ENCODE measurements at regions not wholly inside any gene's neighbourhood (a gene's known extent, or its start where the extent isn't known, plus 50 kb on each side); places are given as distances from the start of the nearest gene placed in this dataset.

DNA sequence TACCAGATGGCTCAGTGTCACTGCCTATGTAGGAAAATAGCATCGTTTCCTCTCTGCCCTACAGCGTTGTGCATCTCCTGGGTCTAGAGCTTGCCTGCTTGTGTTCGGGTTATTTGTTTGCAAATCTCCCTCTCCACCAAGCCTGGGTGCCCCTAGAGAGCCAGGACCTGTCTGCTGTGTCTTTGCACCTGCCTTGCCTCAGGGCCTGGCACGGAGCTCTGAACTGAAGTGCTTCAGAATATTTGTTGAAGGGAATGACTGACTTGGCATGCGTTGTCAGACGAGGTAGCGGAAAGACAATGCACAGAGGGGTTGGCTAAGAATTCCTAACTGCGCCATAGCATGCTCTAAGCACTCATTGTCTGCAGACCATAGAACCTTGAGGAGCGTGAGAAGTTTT lies 263.4 kb downstream of the FGF9 start:
- TF ChIP-seq EZH2 (IDR thresholded peaks at IDR 0.05; ENCODE audit: low read length) = no peak
- TF ChIP-seq, protein P1, sequence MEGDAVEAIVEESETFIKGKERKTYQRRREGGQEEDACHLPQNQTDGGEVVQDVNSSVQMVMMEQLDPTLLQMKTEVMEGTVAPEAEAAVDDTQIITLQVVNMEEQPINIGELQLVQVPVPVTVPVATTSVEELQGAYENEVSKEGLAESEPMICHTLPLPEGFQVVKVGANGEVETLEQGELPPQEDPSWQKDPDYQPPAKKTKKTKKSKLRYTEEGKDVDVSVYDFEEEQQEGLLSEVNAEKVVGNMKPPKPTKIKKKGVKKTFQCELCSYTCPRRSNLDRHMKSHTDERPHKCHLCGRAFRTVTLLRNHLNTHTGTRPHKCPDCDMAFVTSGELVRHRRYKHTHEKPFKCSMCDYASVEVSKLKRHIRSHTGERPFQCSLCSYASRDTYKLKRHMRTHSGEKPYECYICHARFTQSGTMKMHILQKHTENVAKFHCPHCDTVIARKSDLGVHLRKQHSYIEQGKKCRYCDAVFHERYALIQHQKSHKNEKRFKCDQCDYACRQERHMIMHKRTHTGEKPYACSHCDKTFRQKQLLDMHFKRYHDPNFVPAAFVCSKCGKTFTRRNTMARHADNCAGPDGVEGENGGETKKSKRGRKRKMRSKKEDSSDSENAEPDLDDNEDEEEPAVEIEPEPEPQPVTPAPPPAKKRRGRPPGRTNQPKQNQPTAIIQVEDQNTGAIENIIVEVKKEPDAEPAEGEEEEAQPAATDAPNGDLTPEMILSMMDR (optimal IDR thresholded peaks at IDR 0.05 in 1 of 3, IDR thresholded peaks at IDR 0.05 in 1 of 3, conservative IDR thresholded peaks at IDR 0.05 in 1 of 3; ENCODE audit: extremely low read depth in 1 of 3, insufficient read depth in 2 of 3, low read length in 3 of 3) = no peak

Data from keratinocyte (primary cell).